ENCODE measurements at regions not wholly inside any gene's neighbourhood (a gene's known extent, or its start where the extent isn't known, plus 50 kb on each side); places are given as distances from the start of the nearest gene placed in this dataset.

- no peak for DNase-seq
- H3K4me1 ChIP-seq: no peaks in the 10 kb centered on the region
- ChIA-PET POLR2A (no interaction called here), CTCF (no interaction called here)
- Mint-ChIP-seq H3K27me3 (ENCODE audit: insufficient read depth, unreplicated experiment) (no peaks in the 10 kb centered on the region), H3K9me3 (ENCODE audit: unreplicated experiment) (peaks cover 8% of the 10 kb centered on the region), H3K4me1 (ENCODE audit: low read depth, unreplicated experiment) (no peaks in the 10 kb centered on the region), H3K4me3 (ENCODE audit: unreplicated experiment) (no peak overlapping the region), H3K36me3 (ENCODE audit: insufficient read depth, unreplicated experiment) (no peaks in the 10 kb centered on the region), H3K27ac (ENCODE audit: unreplicated experiment) (no peak overlapping the region)
- no peaks in the 10 kb centered on the region for H3K36me3 ChIP-seq (ENCODE audit: control insufficient read depth, insufficient read depth, low read length)
- intact Hi-C loops (cut with micrococcal nuclease; ENCODE audit: unreplicated experiment): no loop called here
- no peak overlapping the region for H3K4me3 ChIP-seq (ENCODE audit: low read depth, low read length)
- TF ChIP-seq CTCF (IDR thresholded peaks at IDR 0.05; ENCODE audit: insufficient read depth in 1 of 2, low read depth in 1 of 2, low read length in 1 of 2, severe bottlenecking in 1 of 2, unreplicated experiment in 1 of 2): no peak
- no peaks in the 10 kb centered on the region for H3K27me3 ChIP-seq (replicated peaks; ENCODE audit: control insufficient read depth, insufficient read depth, low read length)
- no TSS peak for BruUV-seq (replicated peaks)
- H3K9me3 ChIP-seq: no peaks in the 10 kb centered on the region
Observed at GRCh38 chr6:92915466-92915865, 503.9 kb downstream of the EPHA7 start.

GRCh38 chr6:92911301-92911700, 508.1 kb downstream of the EPHA7 start:
- no TSS peak for BruUV-seq (replicated peaks)
- ChIA-PET POLR2A (no interaction called here), CTCF (no interaction called here)
- intact Hi-C loops (cut with micrococcal nuclease; ENCODE audit: unreplicated experiment): no loop called here
- H3K36me3 Mint-ChIP-seq (ENCODE audit: insufficient read depth, unreplicated experiment): no peaks in the 10 kb centered on the region
- no peaks in the 10 kb centered on the region for H3K27me3 ChIP-seq (replicated peaks; ENCODE audit: control insufficient read depth, insufficient read depth, low read length)
- H3K36me3 ChIP-seq (ENCODE audit: control insufficient read depth, insufficient read depth, low read length): no peaks in the 10 kb centered on the region
- no peak overlapping the region for H3K27ac Mint-ChIP-seq (ENCODE audit: unreplicated experiment)
- H3K4me1 Mint-ChIP-seq (ENCODE audit: low read depth, unreplicated experiment): no peaks in the 10 kb centered on the region
- H3K9me3 Mint-ChIP-seq (ENCODE audit: unreplicated experiment): peaks cover 8% of the 10 kb centered on the region
- no peak for TF ChIP-seq CTCF (IDR thresholded peaks at IDR 0.05; ENCODE audit: insufficient read depth in 1 of 2, low read depth in 1 of 2, low read length in 1 of 2, severe bottlenecking in 1 of 2, unreplicated experiment in 1 of 2)
- no peaks in the 10 kb centered on the region for H3K4me1 ChIP-seq
- no peak for DNase-seq
- H3K27me3 Mint-ChIP-seq (ENCODE audit: insufficient read depth, unreplicated experiment): no peaks in the 10 kb centered on the region
- no peaks in the 10 kb centered on the region for H3K9me3 ChIP-seq
- H3K4me3 ChIP-seq (ENCODE audit: low read depth, low read length): no peak overlapping the region
- no peak overlapping the region for H3K4me3 Mint-ChIP-seq (ENCODE audit: unreplicated experiment)

GRCh38 chr6:92910646-92911045, 508.7 kb downstream of the EPHA7 start:
- intact Hi-C loops (cut with micrococcal nuclease; ENCODE audit: unreplicated experiment): no loop called here

More at GRCh38 chr6:92910646-92911045, 508.7 kb downstream of the EPHA7 start:
- Mint-ChIP-seq H3K4me1 (ENCODE audit: low read depth, unreplicated experiment) (no peaks in the 10 kb centered on the region), H3K9me3 (ENCODE audit: unreplicated experiment) (peaks cover 8% of the 10 kb centered on the region), H3K27ac (ENCODE audit: unreplicated experiment) (no peak overlapping the region), H3K36me3 (ENCODE audit: insufficient read depth, unreplicated experiment) (no peaks in the 10 kb centered on the region), H3K4me3 (ENCODE audit: unreplicated experiment) (no peak overlapping the region), H3K27me3 (ENCODE audit: insufficient read depth, unreplicated experiment) (no peaks in the 10 kb centered on the region)
- no peak for DNase-seq
- Histone ChIP-seq H3K4me3 (ENCODE audit: low read depth, low read length) (no peak overlapping the region), H3K9me3 (no peaks in the 10 kb centered on the region), H3K4me1 (no peaks in the 10 kb centered on the region), H3K36me3 (ENCODE audit: control insufficient read depth, insufficient read depth, low read length) (no peaks in the 10 kb centered on the region), H3K27me3 (replicated peaks; ENCODE audit: control insufficient read depth, insufficient read depth, low read length) (no peaks in the 10 kb centered on the region)
- no peak for TF ChIP-seq CTCF (IDR thresholded peaks at IDR 0.05; ENCODE audit: insufficient read depth in 1 of 2, low read depth in 1 of 2, low read length in 1 of 2, severe bottlenecking in 1 of 2, unreplicated experiment in 1 of 2)
- no TSS peak for BruUV-seq (replicated peaks)
- ChIA-PET CTCF (no interaction called here), POLR2A (no interaction called here)

All from Caco-2 (cell line).